T-cell (primary cell): ENCODE measurements at regions not wholly inside any gene's neighbourhood (a gene's known extent, or its start where the extent isn't known, plus 50 kb on each side); places are given as distances from the start of the nearest gene placed in this dataset.

Source experiments
- ATAC-seq, 4 experiments: fragments of 200-7000 bp in 3 of 4; fragments of 150-1000 bp in 1 of 4; cut with Tn5 transposase; replicated peaks in 1 of 4; 1 replicate in 3 of 4; 2 replicates in 1 of 4; pipeline ENCODE4 v1.10.0; 2021; ENCODE audit warnings: moderate library complexity in 3 of 4, mild to moderate bottlenecking in 2 of 4, moderate number of reproducible peaks in 1 of 4
- CTCF ChIA-PET, 2 donors: fragments of 300-600 bp; sonication (Branson Sonifier 250); formaldehyde crosslinking; loops; one replicate each; lab custom pipeline; 2022; ENCODE audit warnings: antibody characterized with exemption in 2 of 2; lab: Charles Lee
- POLR2A ChIA-PET, 2 donors: fragments of 300-600 bp; sonication (Branson Sonifier 250); formaldehyde crosslinking; loops; one replicate each; lab custom pipeline; 2022; ENCODE audit warnings: antibody characterized with exemption in 2 of 2; lab: Charles Lee
- DNase-seq, 35 experiments: peaks; one replicate each; pipeline versions ENCODE4 v3.0.0 to v3.0.0-alpha.2; 2013 to 2023
- H3K27ac ChIP-seq: one replicate; pipeline ENCODE4 v1.5.1; 2013; ENCODE audit warnings: low read length
- H3K27me3 ChIP-seq, 2 experiments: replicated peaks in 1 of 2; 1 replicate in 1 of 2; 2 replicates in 1 of 2; pipeline versions ENCODE4 v1.6.1 to v1.7.0; 2013; ENCODE audit warnings: low read length in 1 of 2, mixed read lengths in 1 of 2; ENCODE audit not compliant: control insufficient read depth in 2 of 2, insufficient read depth in 2 of 2; ENCODE audit errors: extremely low read depth in 1 of 2
- H3K36me3 ChIP-seq, 2 donors: 1 replicate in 1 of 2; 2 replicates in 1 of 2; pipeline versions ENCODE4 v1.6.1 to v1.7.0; 2013; ENCODE audit warnings: low read length in 1 of 2; ENCODE audit not compliant: control insufficient read depth in 2 of 2, insufficient read depth in 1 of 2; ENCODE audit errors: extremely low read depth in 1 of 2
- H3K4me1 ChIP-seq, 2 experiments: 1 replicate in 1 of 2; 2 replicates in 1 of 2; pipeline versions ENCODE4 v1.6.1 to v1.7.0; 2013; ENCODE audit warnings: low read length in 2 of 2, mixed read lengths in 1 of 2; ENCODE audit not compliant: insufficient read depth in 2 of 2, control insufficient read depth in 1 of 2; ENCODE audit errors: extremely low read depth in 1 of 2
- H3K4me3 ChIP-seq, 2 donors: 1 replicate in 1 of 2; 2 replicates in 1 of 2; pipeline versions ENCODE4 v1.5.1 to v1.7.0; 2013; ENCODE audit warnings: mild to moderate bottlenecking in 2 of 2, low read length in 1 of 2, moderate library complexity in 1 of 2; ENCODE audit not compliant: control insufficient read depth in 1 of 2; ENCODE audit errors: extremely low read depth in 1 of 2
- H3K9me3 ChIP-seq: 2 replicates; pipeline ENCODE4 v1.7.0; 2013
- H3K27ac Mint-ChIP-seq, 2 donors: one replicate each; pipeline ENCODE4 v1.8.0; 2020 to 2021; ENCODE audit warnings: mild to moderate bottlenecking in 2 of 2, mixed read lengths in 2 of 2
- H3K27me3 Mint-ChIP-seq, 2 donors: one replicate each; pipeline ENCODE4 v1.8.0; 2021 to 2022; ENCODE audit warnings: mixed read lengths in 2 of 2
- H3K36me3 Mint-ChIP-seq: one replicate; pipeline ENCODE4 v1.8.0; 2021; ENCODE audit warnings: mixed read lengths
- H3K4me1 Mint-ChIP-seq, 3 donors: one replicate each; pipeline ENCODE4 v1.8.0; 2020 to 2022; ENCODE audit warnings: mixed read lengths in 3 of 3, mild to moderate bottlenecking in 1 of 3
- H3K4me3 Mint-ChIP-seq, 3 donors: one replicate each; pipeline ENCODE4 v1.8.0; 2020 to 2022; ENCODE audit warnings: mild to moderate bottlenecking in 3 of 3, mixed read lengths in 3 of 3, moderate library complexity in 3 of 3
- H3K9me3 Mint-ChIP-seq, 3 donors: one replicate each; pipeline ENCODE4 v1.8.0; 2020 to 2022; ENCODE audit warnings: mixed read lengths in 3 of 3
- WGBS: methylation state at CpG from one replicate; pipeline ENCODE4 v1.1.5; 2013; ENCODE audit warnings: missing lambda C conversion rate; ENCODE audit not compliant: insufficient coverage; 5-methylcytosine and 5-hydroxymethylcytosine counted together

DNA sequence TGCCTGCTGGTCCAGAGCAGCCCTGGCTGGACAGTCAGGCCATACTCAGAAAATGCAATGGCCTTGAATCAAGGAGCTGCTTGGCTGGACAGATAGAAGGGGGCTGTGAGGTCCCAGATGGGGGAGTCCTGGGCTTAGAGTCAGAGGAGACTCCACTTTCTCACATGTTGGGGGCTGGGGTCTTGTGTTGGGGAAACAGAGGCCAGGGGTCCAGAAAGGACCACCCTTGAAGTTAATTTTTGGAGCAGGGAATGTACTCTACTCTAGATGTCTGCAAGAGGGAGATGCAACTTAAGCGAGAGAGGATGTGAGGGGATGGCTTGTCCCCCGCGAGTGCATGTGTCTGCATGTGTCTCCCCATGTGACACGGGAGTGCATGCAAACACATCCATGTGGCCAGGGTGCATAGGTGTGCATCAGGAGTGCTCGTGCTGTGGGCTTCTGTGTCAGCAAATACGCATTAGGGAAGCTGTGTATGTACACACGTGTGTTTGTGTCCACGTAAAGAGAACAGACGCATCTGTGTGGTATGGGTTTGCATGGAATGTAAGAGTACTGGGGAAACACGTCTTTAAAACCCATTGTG is 303.2 kb downstream of the MYCN start:
- Mint-ChIP-seq H3K27me3 (peaks cover 0 to 8% of the 10 kb centered on the region in 2 donors), H3K27ac (no peak overlapping the region), H3K4me3 (no peak overlapping the region), H3K4me1 (no peaks in the 10 kb centered on the region), H3K36me3 (no peaks in the 10 kb centered on the region), H3K9me3 (no peaks in the 10 kb centered on the region)
- WGBS = 79% methylated on average over 9 of the region's 10 CpGs
- DNase-seq (no peak), ATAC-seq (no peak)
- Histone ChIP-seq H3K27ac (no peak overlapping the region), H3K36me3 (no peaks in the 10 kb centered on the region), H3K4me3 (no peak overlapping the region), H3K27me3 (no peaks in the 10 kb centered on the region), H3K4me1 (no peaks in the 10 kb centered on the region), H3K9me3 (no peaks in the 10 kb centered on the region)
- ChIA-PET POLR2A (no interaction called here), CTCF (no interaction called here)

DNA sequence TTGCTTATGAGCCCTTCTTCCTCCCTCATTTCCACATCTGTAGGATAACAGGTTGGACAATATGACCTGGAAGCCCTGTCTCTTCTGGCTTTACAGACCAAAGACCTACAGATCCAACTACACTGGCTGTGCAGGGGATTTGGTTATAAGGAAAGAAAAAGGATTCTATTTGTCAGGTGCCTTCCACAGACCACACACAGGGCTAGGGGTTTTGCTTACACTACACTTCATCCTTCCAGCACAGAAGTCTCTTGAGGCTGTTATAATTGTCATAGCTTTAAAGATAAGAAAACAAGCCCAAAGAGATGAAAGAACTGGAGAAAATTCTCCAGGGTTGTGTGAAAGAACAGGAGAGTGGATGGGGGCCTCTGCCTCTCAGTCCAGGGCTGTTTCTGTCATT is 302.6 kb downstream of the MYCN start:
- H3K36me3 ChIP-seq = no peaks in the 10 kb centered on the region
- H3K27ac ChIP-seq = no peak overlapping the region
- DNase-seq (no peak), ATAC-seq (no peak)
- H3K36me3 Mint-ChIP-seq = no peaks in the 10 kb centered on the region
- H3K27me3 Mint-ChIP-seq = peaks cover 0 to 8% of the 10 kb centered on the region in 2 donors
- no peak overlapping the region for H3K27ac Mint-ChIP-seq
- H3K27me3 ChIP-seq = no peaks in the 10 kb centered on the region
- no peak overlapping the region for H3K4me3 Mint-ChIP-seq
- H3K9me3 ChIP-seq = no peaks in the 10 kb centered on the region
- H3K4me1 ChIP-seq = no peaks in the 10 kb centered on the region
- no peaks in the 10 kb centered on the region for H3K9me3 Mint-ChIP-seq
- H3K4me1 Mint-ChIP-seq = no peaks in the 10 kb centered on the region
- no peak overlapping the region for H3K4me3 ChIP-seq
- POLR2A ChIA-PET = no interaction called here
- CTCF ChIA-PET = no interaction called here

DNA sequence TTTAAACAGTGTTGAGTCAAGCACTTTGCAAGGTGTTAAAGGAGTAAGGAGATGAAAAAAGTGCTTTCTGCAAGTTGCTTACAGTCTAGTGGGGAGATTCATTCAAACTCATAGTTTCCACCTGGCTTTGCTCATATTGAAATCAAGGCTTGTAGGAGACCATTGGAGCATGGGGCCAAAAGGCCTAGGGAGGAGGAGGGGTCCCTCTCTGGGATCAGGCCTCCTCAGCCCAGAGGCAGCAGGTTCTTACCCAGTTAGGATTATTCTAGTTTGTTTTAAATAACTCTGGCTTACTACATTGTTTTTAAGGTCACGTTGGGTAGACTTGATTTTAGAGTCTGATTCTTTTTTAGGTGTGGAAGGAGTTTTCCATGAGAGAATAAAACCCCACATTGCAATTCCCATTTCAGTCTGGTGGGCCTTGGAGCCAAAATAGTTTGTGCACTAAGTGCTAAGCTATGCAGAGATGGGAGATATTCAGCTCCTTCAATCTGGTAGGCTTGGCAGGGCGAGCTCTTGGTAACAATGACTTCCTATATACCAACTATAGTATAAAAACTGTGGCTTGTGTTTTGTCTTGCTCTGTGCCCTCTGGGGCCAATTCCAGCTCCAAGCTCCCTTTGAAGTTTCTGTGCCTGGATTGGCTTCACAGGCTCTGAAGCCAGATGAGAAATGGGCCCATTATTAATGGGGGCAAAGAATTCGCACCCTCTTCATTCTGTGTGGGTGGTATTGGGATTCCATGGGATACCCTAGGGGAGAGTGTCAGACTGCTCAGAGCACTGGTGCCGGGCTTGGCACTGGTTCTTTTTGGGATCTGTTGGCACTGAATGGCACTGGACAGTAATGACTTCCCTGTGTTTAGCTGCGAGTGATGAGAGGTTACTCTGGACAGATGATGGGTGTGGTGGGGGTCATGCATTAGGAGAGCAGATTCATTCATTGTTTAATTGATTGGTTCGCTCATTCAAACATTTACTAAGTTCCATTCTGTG is 301.1 kb downstream of the MYCN start:
- no peak overlapping the region for H3K27ac Mint-ChIP-seq
- H3K4me3 ChIP-seq = no peak overlapping the region
- 79% methylated on average over 3 of the region's 6 CpGs for WGBS
- no peak overlapping the region for H3K4me3 Mint-ChIP-seq
- H3K36me3 ChIP-seq = no peaks in the 10 kb centered on the region
- H3K9me3 Mint-ChIP-seq = peaks cover 0 to 5% (median 0%) of the 10 kb centered on the region in 3 donors
- no peaks in the 10 kb centered on the region for H3K4me1 Mint-ChIP-seq
- POLR2A ChIA-PET = no interaction called here
- CTCF ChIA-PET = no interaction called here
- peaks cover 0 to 12% of the 10 kb centered on the region in 2 donors for H3K27me3 Mint-ChIP-seq
- H3K27me3 ChIP-seq = no peaks in the 10 kb centered on the region
- DNase-seq = no peak
- no peaks in the 10 kb centered on the region for H3K4me1 ChIP-seq
- no peak for ATAC-seq
- no peak overlapping the region for H3K27ac ChIP-seq
- no peaks in the 10 kb centered on the region for H3K36me3 Mint-ChIP-seq
- H3K9me3 ChIP-seq = no peaks in the 10 kb centered on the region

DNA sequence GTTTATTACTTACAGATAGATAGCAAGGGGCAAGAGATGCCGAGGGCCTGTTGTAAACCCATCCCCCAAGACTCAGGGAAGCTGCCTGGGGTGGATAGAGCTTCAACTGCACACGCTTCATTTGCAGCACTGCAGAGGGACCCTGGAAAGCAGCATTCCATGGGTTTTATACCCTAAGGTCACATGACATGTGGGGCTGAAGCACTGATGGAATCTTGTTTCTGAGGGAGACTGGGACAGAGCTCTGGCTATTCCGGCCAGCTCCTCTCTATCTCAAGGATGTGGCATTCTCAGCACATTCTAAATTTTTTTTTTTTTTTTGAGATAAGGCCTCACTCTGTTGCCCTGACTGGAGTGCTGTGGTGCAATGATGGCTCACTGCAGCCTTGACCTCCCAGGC is 300.1 kb downstream of the MYCN start:
- Mint-ChIP-seq H3K27ac (no peak overlapping the region), H3K9me3 (peaks cover 0 to 5% (median 2%) of the 10 kb centered on the region in 3 donors), H3K4me1 (peaks cover 0 to 1% (median 0%) of the 10 kb centered on the region in 3 donors), H3K36me3 (no peaks in the 10 kb centered on the region), H3K4me3 (no peak overlapping the region), H3K27me3 (peaks cover 2 to 17% of the 10 kb centered on the region in 2 donors)
- ATAC-seq (no peak), DNase-seq (no peak)
- no peaks in the 10 kb centered on the region for H3K36me3 ChIP-seq
- H3K27me3 ChIP-seq = no peaks in the 10 kb centered on the region
- ChIA-PET POLR2A (interaction anchor here in 1 of 2 donors (0.6 kb wide), 1 partner anchor 887 kb away, joined by 3 read pairs; no protein-coding TSS in a partner anchor), CTCF (no interaction called here)
- no peaks in the 10 kb centered on the region for H3K4me1 ChIP-seq
- no peaks in the 10 kb centered on the region for H3K9me3 ChIP-seq
- H3K27ac ChIP-seq = no peak overlapping the region
- H3K4me3 ChIP-seq = no peak overlapping the region
- 50% methylated on average over 1 of the region's 3 CpGs for WGBS

DNA sequence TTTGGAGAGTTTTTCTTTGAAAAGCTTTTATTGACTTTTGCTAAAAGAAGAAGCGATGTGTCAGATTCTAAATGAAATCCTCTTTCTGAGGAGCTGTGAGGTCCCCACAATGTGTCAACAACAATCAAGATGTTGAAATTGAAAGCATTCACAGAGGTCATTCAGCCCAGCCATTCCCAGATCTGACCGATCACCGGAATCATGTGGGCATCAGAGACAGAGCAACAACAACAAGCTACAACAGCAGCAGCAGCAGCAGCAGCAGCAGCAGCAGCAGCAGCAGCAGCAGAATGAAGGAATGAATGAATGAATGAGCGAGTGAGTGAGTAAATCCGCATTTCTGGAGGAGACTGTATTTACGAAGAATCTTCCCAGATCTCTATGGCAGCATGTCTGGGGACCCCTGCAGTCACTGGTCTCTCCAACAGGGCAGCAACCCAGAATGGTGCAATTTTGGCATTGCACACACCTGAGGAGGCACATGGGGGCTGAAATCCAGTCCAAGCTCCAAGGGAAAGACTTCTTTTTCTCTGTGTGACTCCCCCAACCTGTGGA is 299.0 kb downstream of the MYCN start:
- Mint-ChIP-seq H3K27ac (no peak overlapping the region), H3K4me3 (no peak overlapping the region), H3K27me3 (peaks cover 5 to 17% of the 10 kb centered on the region in 2 donors), H3K36me3 (no peaks in the 10 kb centered on the region), H3K9me3 (peaks cover 0 to 5% (median 2%) of the 10 kb centered on the region in 3 donors), H3K4me1 (peaks cover 0 to 4% (median 0%) of the 10 kb centered on the region in 3 donors)
- DNase-seq (no peak), ATAC-seq (no peak)
- H3K27ac ChIP-seq = no peak overlapping the region
- ChIA-PET CTCF (no interaction called here), POLR2A (no interaction called here)
- no peaks in the 10 kb centered on the region for H3K4me1 ChIP-seq
- WGBS = 87% methylated on average over 4 of the region's 6 CpGs
- H3K27me3 ChIP-seq = no peaks in the 10 kb centered on the region
- no peaks in the 10 kb centered on the region for H3K9me3 ChIP-seq
- H3K4me3 ChIP-seq = no peak overlapping the region
- no peaks in the 10 kb centered on the region for H3K36me3 ChIP-seq

DNA sequence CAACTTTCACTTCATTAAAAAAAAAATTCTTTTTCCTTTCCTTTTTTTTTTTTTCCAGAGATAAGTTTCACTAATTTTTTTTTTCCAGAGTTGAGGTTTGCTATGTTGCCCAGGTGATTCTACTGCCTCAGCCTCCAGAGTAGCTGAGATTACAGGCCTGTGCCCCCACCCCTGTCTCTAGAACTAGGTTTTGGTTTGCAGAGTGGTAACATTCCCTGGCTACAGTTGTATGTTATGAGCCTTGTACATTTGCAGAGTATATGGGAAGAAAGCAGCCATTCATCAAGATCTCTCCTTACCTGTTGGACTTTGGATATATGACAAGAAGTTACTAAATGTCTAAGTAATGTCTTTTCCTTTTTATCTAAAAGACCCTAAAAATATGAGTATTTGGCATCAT is 298.4 kb downstream of the MYCN start:
- no peaks in the 10 kb centered on the region for H3K9me3 ChIP-seq
- ChIA-PET CTCF (no interaction called here), POLR2A (no interaction called here)
- H3K4me1 ChIP-seq = no peaks in the 10 kb centered on the region
- no peak for ATAC-seq
- no peak overlapping the region for H3K27ac Mint-ChIP-seq
- peaks cover 0 to 4% (median 0%) of the 10 kb centered on the region in 3 donors for H3K4me1 Mint-ChIP-seq
- H3K27ac ChIP-seq = no peak overlapping the region
- H3K9me3 Mint-ChIP-seq = peaks cover 0 to 5% (median 2%) of the 10 kb centered on the region in 3 donors
- no peaks in the 10 kb centered on the region for H3K36me3 Mint-ChIP-seq
- no peaks in the 10 kb centered on the region for H3K36me3 ChIP-seq
- no peak overlapping the region for H3K4me3 Mint-ChIP-seq
- no peak for DNase-seq
- peaks cover 5 to 17% of the 10 kb centered on the region in 2 donors for H3K27me3 Mint-ChIP-seq
- no peak overlapping the region for H3K4me3 ChIP-seq
- H3K27me3 ChIP-seq = no peaks in the 10 kb centered on the region
